GM23338 (cell line): ENCODE measurements at regions not wholly inside any gene's neighbourhood (a gene's known extent, or its start where the extent isn't known, plus 50 kb on each side); places are given as distances from the start of the nearest gene placed in this dataset.

ENCODE experiments used
- ATAC-seq: fragments of 200-7000 bp; cut with Tn5 transposase; 3 replicates; pipeline ENCODE4 v1.9.1; 2020
- DNase-seq: peaks from one replicate; pipeline ENCODE4 v3.0.0-alpha.2; 2015; ENCODE audit warnings: low spot score
- H2AFZ ChIP-seq: fragments of 200-600 bp; sonication (generic); 2 replicates; pipeline ENCODE4 v1.8.0; 2016; ENCODE audit warnings: antibody characterized with exemption, mild to moderate bottlenecking, moderate library complexity
- H3F3A ChIP-seq: fragments of 200-600 bp; sonication (generic); replicated peaks from 2 replicates; pipeline ENCODE4 v1.8.0; 2017; ENCODE audit warnings: antibody characterized with exemption, mixed run types, low read depth
- H3K27ac ChIP-seq: fragments of 200-600 bp; sonication (generic); 2 replicates; pipeline ENCODE4 v1.6.1; 2016; ENCODE audit warnings: low read depth
- H3K27me3 ChIP-seq: fragments of 200-600 bp; sonication (generic); 2 replicates; pipeline ENCODE4 v1.8.0; 2016; ENCODE audit warnings: mild to moderate bottlenecking, mixed run types, moderate library complexity; ENCODE audit not compliant: insufficient read depth
- H3K36me3 ChIP-seq: fragments of 200-600 bp; sonication (generic); 2 replicates; pipeline ENCODE4 v1.8.0; 2016; ENCODE audit warnings: mild to moderate bottlenecking; ENCODE audit not compliant: insufficient read depth
- H3K4me1 ChIP-seq: fragments of 200-600 bp; sonication (generic); 2 replicates; pipeline ENCODE4 v1.8.0; 2016; ENCODE audit warnings: mild to moderate bottlenecking, moderate library complexity; ENCODE audit not compliant: insufficient read depth
- H3K4me2 ChIP-seq: fragments of 200-600 bp; sonication (generic); 2 replicates; pipeline ENCODE4 v1.7.1; 2017; ENCODE audit warnings: mixed run types
- H3K4me3 ChIP-seq: fragments of 200-600 bp; sonication (generic); 2 replicates; pipeline ENCODE4 v1.6.1; 2016; ENCODE audit warnings: mixed run types
- H3K79me2 ChIP-seq: fragments of 200-600 bp; sonication (generic); replicated peaks from 2 replicates; pipeline ENCODE4 v1.8.0; 2017; ENCODE audit warnings: mild to moderate bottlenecking; ENCODE audit not compliant: insufficient read depth
- H3K9me2 ChIP-seq: fragments of 200-600 bp; sonication (generic); 2 replicates; pipeline ENCODE4 v1.8.0; 2017; ENCODE audit not compliant: insufficient read depth
- H4K20me1 ChIP-seq: fragments of 200-600 bp; sonication (generic); replicated peaks from 2 replicates; pipeline ENCODE4 v1.8.0; 2017; ENCODE audit warnings: mild to moderate bottlenecking; ENCODE audit not compliant: insufficient read depth
- H3K27ac Mint-ChIP-seq: 2 replicates; pipeline ENCODE4 v1.8.0; 2020; ENCODE audit warnings: inconsistent platforms, mild to moderate bottlenecking, moderate library complexity, mixed read lengths
- H3K27me3 Mint-ChIP-seq: 3 replicates; pipeline ENCODE4 v1.8.0; 2022; ENCODE audit warnings: low read depth, mild to moderate bottlenecking, moderate library complexity, mixed read lengths, inconsistent platforms; ENCODE audit not compliant: insufficient read depth, poor library complexity
- H3K36me3 Mint-ChIP-seq: 3 replicates; pipeline ENCODE4 v1.8.0; 2021; ENCODE audit warnings: low read depth, mild to moderate bottlenecking, inconsistent platforms, moderate library complexity, mixed read lengths
- H3K4me1 Mint-ChIP-seq: 3 replicates; pipeline ENCODE4 v1.8.0; 2020; ENCODE audit warnings: mild to moderate bottlenecking, inconsistent platforms, mixed read lengths
- H3K4me3 Mint-ChIP-seq: 3 replicates; pipeline ENCODE4 v1.8.0; 2021; ENCODE audit warnings: moderate library complexity, mild to moderate bottlenecking, inconsistent platforms, mixed read lengths
- H3K9me3 Mint-ChIP-seq: 3 replicates; pipeline ENCODE4 v1.8.0; 2020; ENCODE audit warnings: moderate library complexity, mild to moderate bottlenecking, inconsistent platforms, mixed read lengths
- CREB1 ChIP-seq: fragments of 250-450 bp; sonication (Bioruptor Pico); IDR thresholded peaks from 2 replicates; pipeline ENCODE4 v1.5.0; 2020; ENCODE audit warnings: low read depth, mild to moderate bottlenecking, moderate library complexity
- ETS1 ChIP-seq: IDR thresholded peaks from 2 replicates; pipeline ENCODE4 v1.6.1; 2016; ENCODE audit warnings: antibody characterized with exemption
- EZH2 ChIP-seq: fragments of 200-600 bp; sonication (generic); IDR thresholded peaks from one replicate; pipeline ENCODE4 v1.8.0; 2017; ENCODE audit warnings: antibody characterized with exemption, mild to moderate bottlenecking, low read depth; ENCODE audit not compliant: unreplicated experiment
- EZH2phosphoT487 ChIP-seq: fragments of 200-600 bp; sonication (generic); IDR thresholded peaks from one replicate; pipeline ENCODE4 v1.8.1; 2018; ENCODE audit warnings: antibody characterized with exemption; ENCODE audit not compliant: unreplicated experiment
- JUNB ChIP-seq: IDR thresholded peaks from one replicate; pipeline ENCODE4 v1.6.1; 2016; ENCODE audit warnings: antibody characterized with exemption; ENCODE audit not compliant: unreplicated experiment
- POLR2AphosphoS5 ChIP-seq: IDR thresholded peaks from 2 replicates; pipeline ENCODE4 v1.6.1; 2016; ENCODE audit warnings: antibody characterized with exemption, low read depth
- STAT1 ChIP-seq: IDR thresholded peaks from one replicate; pipeline ENCODE4 v1.6.1; 2016; ENCODE audit warnings: antibody characterized with exemption; ENCODE audit not compliant: unreplicated experiment
- ZNF114 ChIP-seq: fragments of 250-450 bp; sonication (Bioruptor Pico); IDR thresholded peaks from 2 replicates; pipeline ENCODE4 v1.5.0; 2020; ENCODE audit warnings: mild to moderate bottlenecking, moderate library complexity
- ZNF331 ChIP-seq: fragments of 250-450 bp; sonication (Bioruptor Pico); IDR thresholded peaks from 2 replicates; pipeline ENCODE4 v1.5.0; 2020; ENCODE audit warnings: low read depth, mild to moderate bottlenecking, moderate library complexity
- TF ChIP-seq, protein P1 (sequence below): fragments of 250-450 bp; sonication (Bioruptor Pico); IDR thresholded peaks from 2 replicates; pipeline ENCODE4 v1.5.0; 2020; ENCODE audit warnings: mild to moderate bottlenecking, moderate library complexity
- TF ChIP-seq, protein P2 (sequence below): IDR thresholded peaks from one replicate; pipeline ENCODE4 v1.6.1; 2018; ENCODE audit warnings: antibody characterized with exemption; ENCODE audit not compliant: unreplicated experiment

- Histone ChIP-seq H4K20me1 (no peaks in the 10 kb centered on the region), H3K4me1 (no peaks in the 10 kb centered on the region), H3K9me2 (peaks cover 8% of the 10 kb centered on the region), H3K27me3 (no peaks in the 10 kb centered on the region), H3F3A (no peaks in the 10 kb centered on the region), H3K79me2 (no peaks in the 10 kb centered on the region), H3K36me3 (no peaks in the 10 kb centered on the region), H3K4me3 (no peak overlapping the region), H3K27ac (no peak overlapping the region), H3K4me2 (no peak overlapping the region), H2AFZ (no peak overlapping the region)
- TF ChIP-seq CREB1 (CRISPR knock-in tag) (no peak), JUNB (no peak), ZNF114 (no peak)
- no peaks in the 10 kb centered on the region for H3K27me3 Mint-ChIP-seq
- H3K27ac Mint-ChIP-seq: no peak overlapping the region; the same call in 1 of the 2 replicates
- peaks cover 6% of the 10 kb centered on the region; the same call in 2 of the 3 replicates for H3K9me3 Mint-ChIP-seq
- no peak overlapping the region for H3K4me3 Mint-ChIP-seq
- DNase-seq (no peak), ATAC-seq (no peak)
- no peaks in the 10 kb centered on the region for H3K4me1 Mint-ChIP-seq
- H3K36me3 Mint-ChIP-seq: no peaks in the 10 kb centered on the region
Observed at GRCh38 chr15:39304931-39305728, 275.7 kb upstream of the THBS1 start.

DNA sequence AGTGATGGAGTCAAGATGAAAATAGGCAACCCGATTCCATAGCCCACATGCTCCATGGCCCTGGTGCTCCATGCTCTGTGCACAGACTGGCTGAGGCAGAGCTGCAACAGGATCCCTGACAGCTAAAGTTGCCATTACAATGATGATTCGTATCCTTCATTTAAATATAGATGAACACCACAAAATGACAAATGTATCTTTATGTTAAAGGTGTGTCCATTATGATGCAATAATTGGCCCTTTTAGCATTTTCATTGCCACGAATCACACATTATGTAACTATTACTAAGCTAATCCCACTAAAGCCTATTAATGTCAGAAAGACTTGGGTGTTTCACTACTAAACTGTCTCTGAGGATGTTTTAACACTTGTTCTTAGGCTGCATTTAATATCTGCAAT, 270.2 kb upstream of the THBS1 start:
- H3K4me3 Mint-ChIP-seq: no peak overlapping the region
- ATAC-seq: no peak
- no peak overlapping the region for H2AFZ ChIP-seq
- H3K4me1 ChIP-seq: no peaks in the 10 kb centered on the region
- no peak overlapping the region for H3K4me2 ChIP-seq
- H3K4me3 ChIP-seq: no peak overlapping the region
- no peaks in the 10 kb centered on the region for H3K36me3 Mint-ChIP-seq
- peaks cover 8% of the 10 kb centered on the region for H3K9me2 ChIP-seq
- no peaks in the 10 kb centered on the region for H3K27me3 ChIP-seq
- H4K20me1 ChIP-seq: no peaks in the 10 kb centered on the region
- H3K27ac Mint-ChIP-seq: no peak overlapping the region
- no peaks in the 10 kb centered on the region; the same call in 2 of the 3 replicates for H3K4me1 Mint-ChIP-seq
- H3F3A ChIP-seq: no peaks in the 10 kb centered on the region
- H3K27ac ChIP-seq: no peak overlapping the region
- no peaks in the 10 kb centered on the region for H3K36me3 ChIP-seq
- no peaks in the 10 kb centered on the region for H3K79me2 ChIP-seq
- H3K9me3 Mint-ChIP-seq: peaks cover 6% of the 10 kb centered on the region; the same call in 2 of the 3 replicates
- no peak for DNase-seq
- no peaks in the 10 kb centered on the region for H3K27me3 Mint-ChIP-seq
- no peak for TF ChIP-seq EZH2phosphoT487
- no peak for TF ChIP-seq POLR2AphosphoS5
- no peak for TF ChIP-seq ETS1
- TF ChIP-seq, protein P1, sequence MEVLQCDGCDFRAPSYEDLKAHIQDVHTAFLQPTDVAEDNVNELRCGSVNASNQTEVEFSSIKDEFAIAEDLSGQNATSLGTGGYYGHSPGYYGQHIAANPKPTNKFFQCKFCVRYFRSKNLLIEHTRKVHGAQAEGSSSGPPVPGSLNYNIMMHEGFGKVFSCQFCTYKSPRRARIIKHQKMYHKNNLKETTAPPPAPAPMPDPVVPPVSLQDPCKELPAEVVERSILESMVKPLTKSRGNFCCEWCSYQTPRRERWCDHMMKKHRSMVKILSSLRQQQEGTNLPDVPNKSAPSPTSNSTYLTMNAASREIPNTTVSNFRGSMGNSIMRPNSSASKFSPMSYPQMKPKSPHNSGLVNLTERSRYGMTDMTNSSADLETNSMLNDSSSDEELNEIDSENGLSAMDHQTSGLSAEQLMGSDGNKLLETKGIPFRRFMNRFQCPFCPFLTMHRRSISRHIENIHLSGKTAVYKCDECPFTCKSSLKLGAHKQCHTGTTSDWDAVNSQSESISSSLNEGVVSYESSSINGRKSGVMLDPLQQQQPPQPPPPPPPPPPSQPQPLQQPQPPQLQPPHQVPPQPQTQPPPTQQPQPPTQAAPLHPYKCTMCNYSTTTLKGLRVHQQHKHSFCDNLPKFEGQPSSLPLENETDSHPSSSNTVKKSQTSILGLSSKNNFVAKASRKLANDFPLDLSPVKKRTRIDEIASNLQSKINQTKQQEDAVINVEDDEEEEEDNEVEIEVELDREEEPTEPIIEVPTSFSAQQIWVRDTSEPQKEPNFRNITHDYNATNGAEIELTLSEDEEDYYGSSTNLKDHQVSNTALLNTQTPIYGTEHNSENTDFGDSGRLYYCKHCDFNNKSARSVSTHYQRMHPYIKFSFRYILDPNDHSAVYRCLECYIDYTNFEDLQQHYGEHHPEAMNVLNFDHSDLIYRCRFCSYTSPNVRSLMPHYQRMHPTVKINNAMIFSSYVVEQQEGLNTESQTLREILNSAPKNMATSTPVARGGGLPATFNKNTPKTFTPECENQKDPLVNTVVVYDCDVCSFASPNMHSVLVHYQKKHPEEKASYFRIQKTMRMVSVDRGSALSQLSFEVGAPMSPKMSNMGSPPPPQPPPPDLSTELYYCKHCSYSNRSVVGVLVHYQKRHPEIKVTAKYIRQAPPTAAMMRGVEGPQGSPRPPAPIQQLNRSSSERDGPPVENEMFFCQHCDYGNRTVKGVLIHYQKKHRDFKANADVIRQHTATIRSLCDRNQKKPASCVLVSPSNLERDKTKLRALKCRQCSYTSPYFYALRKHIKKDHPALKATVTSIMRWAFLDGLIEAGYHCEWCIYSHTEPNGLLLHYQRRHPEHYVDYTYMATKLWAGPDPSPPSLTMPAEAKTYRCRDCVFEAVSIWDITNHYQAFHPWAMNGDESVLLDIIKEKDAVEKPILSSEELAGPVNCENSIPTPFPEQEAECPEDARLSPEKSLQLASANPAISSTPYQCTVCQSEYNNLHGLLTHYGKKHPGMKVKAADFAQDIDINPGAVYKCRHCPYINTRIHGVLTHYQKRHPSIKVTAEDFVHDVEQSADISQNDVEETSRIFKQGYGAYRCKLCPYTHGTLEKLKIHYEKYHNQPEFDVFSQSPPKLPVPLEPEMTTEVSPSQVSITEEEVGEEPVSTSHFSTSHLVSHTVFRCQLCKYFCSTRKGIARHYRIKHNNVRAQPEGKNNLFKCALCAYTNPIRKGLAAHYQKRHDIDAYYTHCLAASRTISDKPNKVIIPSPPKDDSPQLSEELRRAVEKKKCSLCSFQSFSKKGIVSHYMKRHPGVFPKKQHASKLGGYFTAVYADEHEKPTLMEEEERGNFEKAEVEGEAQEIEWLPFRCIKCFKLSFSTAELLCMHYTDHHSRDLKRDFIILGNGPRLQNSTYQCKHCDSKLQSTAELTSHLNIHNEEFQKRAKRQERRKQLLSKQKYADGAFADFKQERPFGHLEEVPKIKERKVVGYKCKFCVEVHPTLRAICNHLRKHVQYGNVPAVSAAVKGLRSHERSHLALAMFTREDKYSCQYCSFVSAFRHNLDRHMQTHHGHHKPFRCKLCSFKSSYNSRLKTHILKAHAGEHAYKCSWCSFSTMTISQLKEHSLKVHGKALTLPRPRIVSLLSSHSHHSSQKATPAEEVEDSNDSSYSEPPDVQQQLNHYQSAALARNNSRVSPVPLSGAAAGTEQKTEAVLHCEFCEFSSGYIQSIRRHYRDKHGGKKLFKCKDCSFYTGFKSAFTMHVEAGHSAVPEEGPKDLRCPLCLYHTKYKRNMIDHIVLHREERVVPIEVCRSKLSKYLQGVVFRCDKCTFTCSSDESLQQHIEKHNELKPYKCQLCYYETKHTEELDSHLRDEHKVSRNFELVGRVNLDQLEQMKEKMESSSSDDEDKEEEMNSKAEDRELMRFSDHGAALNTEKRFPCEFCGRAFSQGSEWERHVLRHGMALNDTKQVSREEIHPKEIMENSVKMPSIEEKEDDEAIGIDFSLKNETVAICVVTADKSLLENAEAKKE (CRISPR knock-in tag): no peak
- no peak for TF ChIP-seq ZNF114
- no peak for TF ChIP-seq ZNF331
- no peak for TF ChIP-seq EZH2
- TF ChIP-seq, protein P2, sequence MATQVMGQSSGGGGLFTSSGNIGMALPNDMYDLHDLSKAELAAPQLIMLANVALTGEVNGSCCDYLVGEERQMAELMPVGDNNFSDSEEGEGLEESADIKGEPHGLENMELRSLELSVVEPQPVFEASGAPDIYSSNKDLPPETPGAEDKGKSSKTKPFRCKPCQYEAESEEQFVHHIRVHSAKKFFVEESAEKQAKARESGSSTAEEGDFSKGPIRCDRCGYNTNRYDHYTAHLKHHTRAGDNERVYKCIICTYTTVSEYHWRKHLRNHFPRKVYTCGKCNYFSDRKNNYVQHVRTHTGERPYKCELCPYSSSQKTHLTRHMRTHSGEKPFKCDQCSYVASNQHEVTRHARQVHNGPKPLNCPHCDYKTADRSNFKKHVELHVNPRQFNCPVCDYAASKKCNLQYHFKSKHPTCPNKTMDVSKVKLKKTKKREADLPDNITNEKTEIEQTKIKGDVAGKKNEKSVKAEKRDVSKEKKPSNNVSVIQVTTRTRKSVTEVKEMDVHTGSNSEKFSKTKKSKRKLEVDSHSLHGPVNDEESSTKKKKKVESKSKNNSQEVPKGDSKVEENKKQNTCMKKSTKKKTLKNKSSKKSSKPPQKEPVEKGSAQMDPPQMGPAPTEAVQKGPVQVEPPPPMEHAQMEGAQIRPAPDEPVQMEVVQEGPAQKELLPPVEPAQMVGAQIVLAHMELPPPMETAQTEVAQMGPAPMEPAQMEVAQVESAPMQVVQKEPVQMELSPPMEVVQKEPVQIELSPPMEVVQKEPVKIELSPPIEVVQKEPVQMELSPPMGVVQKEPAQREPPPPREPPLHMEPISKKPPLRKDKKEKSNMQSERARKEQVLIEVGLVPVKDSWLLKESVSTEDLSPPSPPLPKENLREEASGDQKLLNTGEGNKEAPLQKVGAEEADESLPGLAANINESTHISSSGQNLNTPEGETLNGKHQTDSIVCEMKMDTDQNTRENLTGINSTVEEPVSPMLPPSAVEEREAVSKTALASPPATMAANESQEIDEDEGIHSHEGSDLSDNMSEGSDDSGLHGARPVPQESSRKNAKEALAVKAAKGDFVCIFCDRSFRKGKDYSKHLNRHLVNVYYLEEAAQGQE: no peak
- no peak for TF ChIP-seq STAT1
